ENCODE measurements at regions not wholly inside any gene's neighbourhood (a gene's known extent, or its start where the extent isn't known, plus 50 kb on each side); places are given as distances from the start of the nearest gene placed in this dataset.

DNA sequence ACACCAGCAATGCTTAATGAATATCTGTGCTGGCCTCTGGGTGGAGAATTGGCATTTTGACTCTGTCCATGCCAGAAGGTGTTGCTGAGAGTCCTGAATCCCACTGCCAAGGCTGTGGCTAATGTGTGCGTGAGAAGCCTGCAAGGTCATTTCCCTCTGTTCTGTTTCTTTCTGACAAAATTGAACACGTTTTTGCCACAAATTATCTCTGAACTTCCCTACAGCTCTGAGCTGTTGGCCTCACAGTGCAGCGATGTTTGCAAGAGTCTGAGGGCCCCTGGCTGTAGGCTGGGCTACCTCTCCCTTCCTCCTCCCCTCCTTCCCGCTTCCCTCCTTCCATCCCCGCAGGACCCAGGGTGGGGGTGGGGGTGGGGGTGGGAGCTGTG, 154.1 kb upstream of the HS6ST1 start:
- DNase-seq (ENCODE audit: low read depth): no peak

DNA sequence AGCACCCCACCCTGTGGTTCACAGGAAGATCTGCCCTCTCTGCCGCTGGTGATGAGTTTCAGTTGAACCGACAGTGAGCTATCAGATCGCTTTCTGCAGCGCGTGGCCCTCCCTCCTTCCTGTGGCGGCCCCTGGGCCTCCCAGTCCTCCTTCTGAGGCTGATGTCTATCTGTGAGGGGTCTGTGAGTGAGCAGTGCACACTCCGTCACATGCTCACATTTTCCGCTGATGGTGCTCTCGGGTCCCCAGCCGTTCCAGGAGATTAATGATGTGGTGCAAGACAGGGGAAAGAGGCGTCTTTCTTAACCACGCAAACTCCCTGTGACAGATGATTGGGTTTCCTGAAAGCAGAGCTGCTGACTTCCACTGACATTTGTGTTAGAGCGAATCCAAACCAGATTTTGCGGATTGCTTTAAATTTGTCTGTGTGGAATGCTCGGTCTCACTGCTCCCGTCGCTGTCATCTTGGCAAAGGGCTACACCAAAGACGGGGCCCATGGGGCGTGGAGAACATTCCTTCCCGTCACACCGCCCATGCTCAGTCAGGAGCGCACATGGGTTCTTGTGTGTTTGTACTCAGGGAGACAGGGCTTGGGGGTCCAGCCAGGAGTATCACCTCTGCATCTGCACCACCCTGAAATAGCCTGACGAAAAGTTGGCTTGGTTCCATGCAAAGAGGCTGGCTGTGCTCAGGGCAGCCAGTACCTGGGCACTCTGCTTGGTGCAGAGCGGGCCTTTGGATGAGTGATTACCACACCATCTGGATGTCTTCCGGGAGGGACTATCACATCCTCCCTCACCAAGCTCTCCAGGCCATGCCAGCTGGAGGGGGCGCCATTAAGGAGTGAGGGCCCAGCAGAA, 154.7 kb upstream of the HS6ST1 start:
- DNase-seq (ENCODE audit: low read depth): no peak

DNA sequence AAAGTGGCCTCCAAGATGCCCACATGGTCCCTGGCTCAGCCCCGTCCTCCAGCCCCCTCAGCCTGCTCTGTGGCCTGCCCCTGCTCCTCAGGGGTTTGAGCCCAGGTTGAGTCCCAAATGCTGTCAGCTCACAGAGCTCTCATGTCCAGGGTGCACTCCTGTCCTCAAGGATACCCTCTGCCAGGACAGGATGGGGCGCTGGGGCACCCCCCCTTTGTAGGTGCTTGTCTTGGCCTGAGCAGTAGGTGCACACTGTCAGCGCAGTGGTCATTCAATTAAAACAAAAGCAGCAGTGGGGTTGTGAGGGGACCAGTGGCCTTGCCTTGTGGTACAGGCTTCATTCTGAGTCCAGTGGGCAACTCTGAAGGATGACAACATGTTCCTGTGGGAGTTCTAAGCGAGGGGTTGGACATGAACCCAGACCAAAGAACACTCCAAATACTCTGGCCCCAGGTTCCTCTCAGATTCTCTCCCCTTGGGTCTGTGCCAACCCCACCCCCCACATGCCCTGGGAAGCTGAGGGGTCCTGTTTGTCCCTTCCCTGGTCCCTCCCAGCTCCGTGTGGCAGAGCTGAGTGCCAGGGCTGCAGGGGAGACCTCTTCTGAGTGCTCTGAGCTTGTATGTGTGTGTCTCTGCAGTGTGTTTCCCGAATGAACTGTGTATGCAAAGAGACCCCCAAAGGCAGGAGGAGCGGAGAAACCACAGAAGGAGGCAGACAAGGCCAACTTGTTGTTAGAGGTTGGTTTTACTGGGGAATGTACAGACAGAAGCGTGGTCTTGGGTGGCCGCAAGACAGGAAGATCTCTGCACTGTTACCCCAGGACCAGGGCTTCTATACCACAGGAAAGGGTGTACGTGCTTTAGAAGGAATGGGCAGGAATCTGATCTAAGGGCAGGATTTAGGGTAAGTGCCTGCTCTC, 155.6 kb upstream of the HS6ST1 start:
- DNase-seq (ENCODE audit: low read depth): no peak

DNA sequence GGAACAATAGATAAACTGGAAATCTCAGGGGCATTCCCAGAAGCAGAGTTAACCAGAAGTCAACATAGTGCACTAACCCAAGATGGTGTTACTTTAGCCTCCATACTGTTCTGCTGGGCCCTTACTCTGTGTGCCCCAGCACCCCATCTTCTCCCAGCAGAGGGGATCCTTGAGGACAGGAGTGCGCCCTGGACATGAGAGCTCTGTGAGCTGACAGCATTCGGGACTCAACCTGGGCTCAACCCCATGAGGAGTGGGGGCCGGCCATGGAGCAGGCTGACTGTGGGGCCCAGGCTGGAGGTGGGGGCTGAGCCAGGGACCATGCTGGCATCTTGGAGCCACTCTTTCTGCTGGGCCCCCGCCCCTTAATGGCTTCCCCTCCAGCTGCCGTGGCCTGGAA, 156.3 kb upstream of the HS6ST1 start:
- no peak for DNase-seq (ENCODE audit: low read depth)

DNA sequence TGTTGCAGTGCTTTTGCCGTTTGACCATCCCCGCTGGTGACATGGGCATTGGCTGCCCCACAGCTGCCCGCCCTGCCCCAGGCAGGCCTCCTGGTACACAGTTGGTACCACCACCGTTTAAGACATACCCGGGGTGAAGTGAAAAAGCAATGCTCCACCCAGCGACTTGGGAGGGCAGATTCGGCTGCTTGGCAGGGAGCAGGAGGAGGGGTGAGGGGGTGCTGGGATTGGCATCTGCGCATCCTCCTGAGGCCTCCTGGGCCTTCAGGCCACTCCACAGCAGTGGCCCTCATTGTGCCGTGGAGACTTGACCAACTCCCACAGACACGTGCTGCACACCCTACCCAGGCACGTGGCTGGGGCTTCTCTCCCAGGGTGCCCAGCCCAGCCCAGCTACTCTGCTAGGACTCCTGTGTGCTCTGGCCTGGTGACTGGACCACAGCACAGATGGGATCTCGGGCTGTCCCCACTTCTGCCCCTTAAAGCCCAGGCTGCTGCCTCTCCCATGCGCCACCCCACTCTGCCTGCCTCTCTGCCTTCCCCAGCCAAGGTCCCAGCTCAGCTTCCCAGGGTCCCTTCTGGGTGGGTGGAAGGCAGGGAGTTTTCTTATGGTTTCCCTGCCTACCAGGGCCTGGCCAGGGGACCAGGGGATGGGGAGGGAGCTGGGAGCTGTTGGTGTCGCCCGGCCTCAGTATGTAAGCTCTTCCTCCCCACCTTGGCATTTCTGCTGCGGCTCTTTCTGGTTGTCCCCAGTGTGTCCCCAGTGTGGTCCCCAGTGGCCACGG, 157.0 kb upstream of the HS6ST1 start:
- DNase-seq (ENCODE audit: low read depth): no peak

DNA sequence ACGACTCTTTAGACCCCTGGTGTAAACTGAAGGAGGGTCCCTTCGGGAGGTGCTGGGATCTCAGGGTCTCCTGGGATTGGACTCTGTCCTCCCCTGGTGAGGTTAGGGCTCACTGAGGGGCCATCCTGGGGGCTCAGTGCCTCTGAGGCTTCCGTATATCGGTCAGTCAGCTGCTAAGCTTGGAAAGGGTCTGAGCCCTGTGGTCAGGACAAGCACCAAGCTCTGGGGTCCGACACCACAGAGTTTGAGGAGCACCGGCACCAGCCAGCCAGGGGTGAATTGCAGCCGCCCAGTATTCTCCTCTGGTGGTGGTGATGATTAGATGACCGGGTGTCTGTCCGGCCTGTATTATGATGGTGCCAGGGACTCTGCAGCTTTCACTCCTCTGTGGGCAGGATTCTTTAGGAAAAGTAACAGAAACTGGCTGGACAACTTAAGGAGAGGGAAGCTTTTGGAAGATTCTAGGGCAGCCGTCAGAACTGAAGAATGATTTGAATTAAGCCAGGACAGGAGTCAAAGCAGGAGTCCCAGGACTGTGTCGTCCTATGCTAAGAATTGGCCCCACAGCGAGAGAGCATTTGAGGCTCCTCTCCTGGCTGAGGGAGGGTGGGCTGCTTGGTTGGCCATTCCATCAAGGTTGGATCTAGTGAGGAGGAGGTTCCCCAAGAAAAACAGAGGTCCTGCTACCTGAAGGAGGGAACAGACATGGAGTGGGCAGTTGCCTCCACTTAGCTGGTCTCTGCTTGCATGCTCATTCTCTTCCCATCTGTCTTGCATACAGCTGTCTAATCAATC, 158.6 kb upstream of the HS6ST1 start:
- DNase-seq (ENCODE audit: low read depth): no peak

DNA sequence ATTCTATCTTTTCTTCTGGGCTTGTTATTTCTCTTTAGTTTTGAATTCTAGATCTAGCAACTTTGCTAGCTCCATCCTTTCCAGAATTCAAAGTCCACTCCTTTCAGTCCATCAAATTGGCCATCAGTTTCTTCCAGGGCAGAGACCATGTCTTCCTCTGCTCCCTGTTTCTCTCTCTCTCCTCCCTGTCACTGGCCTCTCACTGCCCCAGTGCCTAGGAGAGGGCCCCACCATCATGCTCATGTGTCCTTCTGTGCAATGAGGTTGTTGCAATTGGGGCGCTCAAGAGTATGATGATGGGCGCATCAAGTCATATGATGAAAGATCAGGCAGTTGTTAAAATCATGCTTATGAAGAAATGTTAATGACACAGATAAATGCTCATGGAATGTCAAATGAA, 159.2 kb upstream of the HS6ST1 start:
- DNase-seq (ENCODE audit: low read depth): no peak

DNA sequence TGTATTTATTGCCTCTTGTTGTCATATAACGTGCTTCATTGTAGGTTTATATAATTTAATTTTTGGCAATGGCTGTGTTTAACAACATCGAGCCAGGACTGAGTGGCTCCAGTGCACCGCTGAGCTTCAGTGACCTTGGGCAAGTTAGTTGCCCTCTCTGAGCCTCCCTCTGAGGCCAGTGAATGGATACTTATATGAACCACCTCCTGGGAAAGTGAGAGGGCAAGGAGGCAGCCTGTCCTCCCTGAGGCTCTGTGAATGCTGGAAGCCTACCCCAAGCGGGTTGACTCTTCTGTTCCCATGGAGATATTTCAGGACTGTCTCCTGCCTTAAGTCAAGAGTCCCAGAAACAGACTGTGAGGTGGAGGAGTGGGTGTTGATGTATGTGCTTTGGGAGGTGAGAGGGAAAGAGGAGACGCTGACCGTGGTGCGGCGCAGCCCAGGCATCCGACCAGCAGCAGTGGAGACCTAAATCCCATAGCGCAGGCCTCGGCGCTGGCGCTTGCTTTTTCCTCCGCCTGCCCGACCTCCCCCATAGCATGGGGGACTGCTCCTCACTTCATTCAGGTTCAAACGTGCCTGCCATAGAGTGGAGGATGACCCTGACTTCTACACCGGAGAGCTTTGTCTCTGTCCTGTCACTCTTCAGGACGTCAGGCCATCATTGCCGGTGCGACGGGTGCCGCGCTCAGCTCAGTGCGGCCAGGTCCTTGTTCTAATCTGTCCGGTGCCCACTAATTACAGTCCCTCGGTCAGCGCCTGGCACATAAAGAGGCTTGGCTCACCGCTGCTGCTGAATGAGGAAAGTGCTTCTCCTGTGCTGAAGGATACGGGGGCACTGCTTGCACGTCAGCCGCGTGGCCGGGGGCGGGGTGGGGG, 167.3 kb upstream of the HS6ST1 start:
- DNase-seq (ENCODE audit: low read depth): no peak

DNA sequence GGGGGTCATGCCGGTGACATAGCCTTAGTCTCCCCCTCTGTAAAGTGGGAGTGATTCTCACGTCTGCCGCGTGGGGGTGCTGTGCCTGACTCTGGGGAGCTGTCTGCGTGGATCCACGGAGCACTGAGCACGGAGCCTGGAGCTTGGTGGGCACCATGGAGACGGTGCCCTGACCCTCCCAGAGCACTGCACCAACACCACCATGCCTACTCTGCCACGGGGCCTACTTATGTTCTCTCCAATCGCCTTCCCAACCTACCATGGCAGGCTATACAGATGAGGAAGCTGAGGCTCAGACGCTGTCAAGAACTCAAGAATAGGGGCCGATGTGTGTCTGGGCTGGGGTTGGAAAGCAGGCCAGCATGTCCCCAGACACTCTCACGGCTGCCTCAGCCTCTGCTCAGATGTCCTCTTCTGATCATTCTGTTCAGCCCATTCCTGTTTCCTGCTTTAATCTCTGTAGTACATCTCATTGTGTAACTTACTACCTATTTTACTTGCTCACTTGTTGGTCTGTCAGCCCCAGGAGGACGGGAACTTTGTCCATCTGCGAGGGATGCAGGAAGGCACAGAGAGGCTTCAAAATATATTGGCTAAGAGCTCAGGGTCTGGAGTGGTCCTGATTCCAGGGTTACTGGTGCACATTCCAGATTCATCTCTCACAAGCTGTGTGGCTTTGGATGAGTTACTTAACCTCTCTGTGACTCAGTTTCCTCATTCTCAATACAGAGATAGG, 168.1 kb upstream of the HS6ST1 start:
- DNase-seq (ENCODE audit: low read depth): no peak

DNA sequence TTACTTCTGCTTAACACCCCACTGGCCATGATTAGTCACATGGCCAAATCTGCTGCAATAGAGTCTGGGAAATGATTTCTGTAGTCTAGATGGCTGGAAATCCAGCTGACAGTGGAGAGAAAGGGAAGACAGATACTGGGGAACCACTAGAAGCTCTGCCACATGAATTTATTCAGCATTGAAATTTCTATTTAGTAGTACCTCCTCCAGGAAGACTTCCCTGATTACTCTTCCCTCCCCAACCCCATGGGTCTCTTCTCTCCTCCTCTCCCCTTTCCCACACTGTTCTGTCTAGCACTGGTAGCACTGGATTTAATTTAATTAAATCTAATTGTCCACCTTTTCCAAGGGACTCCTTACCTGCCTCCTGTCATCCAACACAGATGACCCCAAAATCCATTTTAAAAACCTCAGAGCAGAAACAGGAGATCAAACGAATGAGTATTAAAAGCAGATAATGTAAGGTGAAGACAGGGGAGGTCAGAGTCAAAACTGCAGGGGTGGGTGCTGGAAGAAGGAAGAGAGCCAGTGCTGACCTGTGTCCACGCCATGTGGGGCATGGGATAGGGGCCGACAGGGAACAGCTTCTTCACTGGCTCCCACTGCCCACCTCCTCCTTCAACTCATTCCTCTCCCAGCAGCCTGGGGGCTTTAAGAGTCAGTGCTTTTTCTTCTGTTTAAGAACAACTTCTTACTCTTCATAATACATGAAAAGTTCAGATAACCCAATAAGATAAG, 169.2 kb upstream of the HS6ST1 start:
- no peak for DNase-seq (ENCODE audit: low read depth)

DNA sequence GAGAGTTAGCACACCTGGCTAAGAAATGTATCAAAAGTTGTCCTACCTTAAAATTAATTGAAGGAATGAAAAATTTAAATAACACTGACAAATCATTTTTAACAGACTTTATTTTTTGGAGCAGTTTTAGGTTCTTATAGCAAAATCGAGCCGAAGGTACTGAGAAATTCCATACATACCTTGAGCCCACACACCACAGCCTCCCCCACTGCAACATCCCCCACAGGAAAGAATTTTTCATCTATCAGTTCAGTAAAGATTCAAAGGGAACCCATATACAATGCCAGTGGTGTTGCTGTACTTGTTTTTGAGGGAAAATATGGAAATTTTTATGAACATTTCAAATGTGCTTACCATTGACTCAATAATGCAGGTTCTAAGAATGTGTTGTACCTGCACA, 169.8 kb upstream of the HS6ST1 start:
- DNase-seq (ENCODE audit: low read depth): no peak

DNA sequence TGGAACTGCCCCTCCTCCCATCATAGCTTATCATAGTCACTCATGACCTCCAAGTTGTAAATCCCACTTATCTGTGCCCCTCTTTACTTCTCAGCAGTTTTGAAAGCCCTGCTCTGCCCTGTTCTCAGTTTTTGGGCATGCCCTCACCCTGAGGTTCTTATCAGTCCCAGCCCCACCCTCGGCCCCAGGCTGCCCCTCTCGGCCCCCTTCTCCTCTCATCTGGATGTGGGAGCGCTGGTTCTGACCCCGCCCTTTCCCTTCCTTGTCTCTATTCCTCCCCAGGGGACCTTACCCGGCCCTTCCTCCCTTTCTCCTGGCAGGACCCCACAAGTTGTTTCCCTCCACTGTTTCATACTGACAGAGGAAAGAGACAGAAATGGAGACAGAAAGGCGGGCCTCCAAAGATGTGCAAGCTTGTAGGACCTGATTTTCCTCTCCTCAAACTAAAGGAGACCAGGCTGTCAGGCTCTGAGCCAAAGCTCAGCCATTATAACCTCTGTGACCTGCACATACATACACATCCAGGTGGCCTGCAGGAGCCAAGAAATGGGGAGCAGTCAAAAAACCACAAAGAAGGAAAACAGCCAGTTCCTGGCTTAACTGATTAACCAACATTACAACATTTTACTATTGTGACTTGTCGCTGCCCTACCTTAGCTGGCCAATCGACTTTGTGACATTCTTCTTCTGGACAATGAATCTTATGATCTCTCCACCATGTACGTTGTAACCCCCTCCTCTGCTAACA, 171.0 kb upstream of the HS6ST1 start:
- no peak for DNase-seq (ENCODE audit: low read depth)

DNA sequence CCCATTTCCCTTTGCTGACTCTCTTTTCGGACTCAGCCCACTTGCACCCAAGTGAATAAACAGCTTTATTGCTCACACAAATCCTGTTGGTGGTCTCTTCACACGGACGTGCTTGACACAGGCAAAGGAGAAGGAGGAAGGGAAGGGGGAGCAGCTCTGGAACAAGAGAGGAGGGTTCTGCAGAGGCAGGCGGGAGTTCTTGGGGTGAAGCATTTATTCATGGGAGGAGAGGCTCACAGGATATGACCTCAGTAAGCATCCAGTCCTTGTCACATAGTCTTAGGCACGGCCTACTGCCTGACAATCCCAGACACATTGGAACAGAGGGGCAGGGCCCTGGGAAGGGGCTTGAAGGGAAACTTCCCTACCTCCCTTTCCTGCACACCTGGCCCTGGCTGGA, 171.7 kb upstream of the HS6ST1 start:
- DNase-seq (ENCODE audit: low read depth): no peak

DNA sequence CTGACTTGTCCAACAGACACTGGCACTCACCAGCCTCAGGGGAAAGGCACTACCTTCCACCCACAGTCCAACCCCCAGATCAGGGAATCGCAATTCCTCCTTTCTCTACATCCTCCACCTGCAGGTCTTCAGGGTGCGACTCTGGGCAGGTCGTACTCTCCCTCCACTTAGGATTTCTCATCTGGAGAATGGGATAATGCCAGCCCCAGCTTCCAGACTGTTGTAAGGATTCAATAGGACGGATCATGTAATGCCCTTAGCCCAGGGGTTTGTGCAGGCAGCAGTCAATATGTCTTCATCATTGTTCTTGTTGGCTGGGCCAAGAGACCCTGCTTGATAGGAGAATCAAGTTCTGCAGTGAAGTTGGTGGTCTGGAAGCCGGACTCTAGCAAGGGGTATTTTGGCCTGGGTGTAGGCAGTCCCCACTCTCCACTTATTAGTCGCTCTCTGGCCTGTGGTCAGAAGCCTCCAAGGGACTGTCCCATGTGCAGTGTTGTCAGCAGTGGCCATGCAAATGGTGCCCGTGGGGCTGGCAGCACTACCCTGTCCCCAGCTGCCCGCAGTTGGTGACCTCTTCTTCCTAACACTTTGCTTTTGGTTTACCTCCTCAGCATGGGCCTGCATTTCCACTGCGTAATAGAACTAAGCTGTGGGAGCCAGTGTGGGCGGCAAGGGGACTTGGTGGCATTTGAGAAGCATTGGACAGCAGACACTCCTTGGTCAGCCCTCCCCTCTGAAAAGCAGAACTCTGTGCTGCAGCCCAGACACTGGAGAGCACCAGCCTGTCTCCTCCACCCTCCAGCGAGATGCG, 172.4 kb upstream of the HS6ST1 start:
- DNase-seq (ENCODE audit: low read depth): no peak

DNA sequence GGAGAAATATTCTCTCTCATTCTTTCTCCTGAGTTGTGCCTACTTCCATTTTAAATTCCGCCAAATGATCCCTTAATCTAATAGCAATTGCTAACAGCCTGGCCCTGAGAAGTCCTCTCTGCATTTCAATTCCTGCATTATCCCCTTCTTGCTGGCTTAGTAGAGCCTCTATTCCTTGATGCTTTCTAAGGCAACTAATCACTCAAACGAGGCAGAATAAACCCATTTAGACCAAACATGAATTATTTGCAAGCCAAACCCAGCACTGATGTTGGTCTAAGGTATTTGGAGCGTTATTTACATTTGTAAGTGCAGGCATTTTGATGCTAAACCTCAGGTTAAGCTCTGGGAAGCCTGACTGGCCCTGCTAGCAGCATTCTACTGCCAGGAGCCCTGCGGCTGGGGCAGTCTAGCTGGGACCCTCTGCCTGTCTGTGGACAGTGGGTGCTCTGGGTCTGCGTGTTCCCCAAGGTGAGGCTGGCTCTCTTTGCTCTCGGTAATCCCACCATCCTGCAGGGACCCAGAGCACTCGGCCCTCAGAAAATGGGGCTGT, 173.1 kb upstream of the HS6ST1 start:
- no peak for DNase-seq (ENCODE audit: low read depth)

DNA sequence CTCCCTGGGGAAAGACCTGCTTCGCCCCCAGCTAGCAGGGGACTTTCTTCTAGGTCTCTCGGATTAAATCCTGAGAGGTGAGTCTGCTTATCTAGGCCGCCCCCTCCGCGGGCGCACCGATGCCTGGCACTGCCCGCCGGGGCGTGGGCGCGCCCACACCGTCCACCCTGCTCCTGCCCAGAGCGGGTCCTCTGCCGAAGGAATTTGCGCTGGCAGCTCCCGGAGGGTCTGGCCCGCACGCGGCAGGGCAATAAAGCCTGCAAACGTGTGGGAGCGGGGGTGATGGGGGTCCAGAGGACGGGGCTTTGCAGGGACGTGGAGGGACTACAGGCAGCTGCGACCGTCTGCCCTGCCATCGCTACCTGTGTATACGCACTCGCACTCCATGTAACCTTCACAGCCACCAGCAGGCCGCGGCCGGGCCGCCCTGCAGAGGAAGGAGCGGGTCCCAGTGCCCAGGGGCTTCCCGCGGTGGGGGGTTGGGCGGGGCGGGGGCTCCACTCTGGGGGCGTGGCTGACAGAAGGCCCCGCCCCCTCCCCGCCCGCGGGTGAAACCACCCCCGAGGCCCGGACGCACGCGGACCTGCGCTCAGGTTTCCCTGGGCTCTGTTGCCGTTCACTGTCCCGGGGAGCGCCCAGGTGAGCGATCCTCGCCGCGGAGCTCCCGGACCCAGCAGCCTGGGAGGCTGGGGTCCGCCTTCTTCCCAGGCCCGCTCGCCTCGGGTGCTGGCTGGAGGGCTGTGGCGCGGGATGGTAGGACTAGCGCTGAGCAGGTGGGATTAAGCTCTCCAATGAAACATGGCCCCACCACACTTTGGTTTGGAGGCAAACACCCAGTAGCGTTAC, 174.5 kb upstream of the HS6ST1 start:
- DNase-seq (ENCODE audit: low read depth): no peak
